ENCODE measurements at regions not wholly inside any gene's neighbourhood (a gene's known extent, or its start where the extent isn't known, plus 50 kb on each side); places are given as distances from the start of the nearest gene placed in this dataset.
A peak's percentile ranks its signal among the peaks of the same experiment; 100 is the strongest.

DNA sequence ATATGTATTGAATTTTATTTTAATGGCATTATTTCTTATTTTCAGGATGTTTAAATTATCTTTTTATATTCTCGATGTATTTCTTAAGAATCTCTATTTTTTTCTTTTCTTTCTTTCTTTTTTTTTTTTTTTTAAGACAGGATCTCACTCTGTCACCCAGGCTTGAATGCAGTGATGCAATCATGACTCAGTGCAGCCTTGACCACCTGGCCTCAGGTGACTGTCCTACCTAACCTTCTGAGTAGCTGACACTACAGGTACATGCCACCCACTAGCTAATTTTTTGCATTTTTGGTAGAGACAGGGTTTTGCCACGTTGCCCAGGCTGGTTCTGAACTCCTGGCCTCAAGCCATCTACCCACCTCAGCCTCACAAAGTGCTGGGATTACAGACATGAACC is 143.8 kb upstream of the LAMA2 start:
- Histone ChIP-seq H3K4me3 (no peak overlapping the region), H4K20me1 (ENCODE audit: insufficient read depth) (no peaks in the 10 kb centered on the region), H3K9me3 (ENCODE audit: low read depth) (no peaks in the 10 kb centered on the region), H3K79me2 (ENCODE audit: insufficient read depth) (no peaks in the 10 kb centered on the region), H3K27me3 (replicated peaks; ENCODE audit: insufficient read depth) (no peaks in the 10 kb centered on the region), H3F3A (ENCODE audit: insufficient read depth) (no peaks in the 10 kb centered on the region), H3K9ac (no peak overlapping the region), H3K27ac (no peak overlapping the region), H2AFZ (no peak overlapping the region), H3K36me3 (ENCODE audit: low read depth) (no peaks in the 10 kb centered on the region), H3K4me1 (ENCODE audit: insufficient read depth) (no peaks in the 10 kb centered on the region), H3K9me2 (ENCODE audit: insufficient read depth) (no peaks in the 10 kb centered on the region), H3K4me2 (ENCODE audit: unreplicated experiment) (no peak overlapping the region)
- TF ChIP-seq EZH2 (IDR thresholded peaks at IDR 0.05; ENCODE audit: insufficient read depth, poor library complexity, severe bottlenecking) (no peak), EZH2phosphoT487 (IDR thresholded peaks at IDR 0.05; ENCODE audit: insufficient read depth, low read depth) (no peak)
- DNase-seq: no peak
- WGBS, 2 experiments (ENCODE audit: low coverage in 1 of 2, low lambda C conversion rate in 2 of 2, missing lambda C conversion rate in 2 of 2): 38 to 58% methylated on average over 2 of the region's 2 CpGs
- in situ Hi-C loops (cut with MboI): loop anchor here (25.0 kb wide), 2 partner anchors 877 to 1002 kb away; no protein-coding TSS in a partner anchor

DNA sequence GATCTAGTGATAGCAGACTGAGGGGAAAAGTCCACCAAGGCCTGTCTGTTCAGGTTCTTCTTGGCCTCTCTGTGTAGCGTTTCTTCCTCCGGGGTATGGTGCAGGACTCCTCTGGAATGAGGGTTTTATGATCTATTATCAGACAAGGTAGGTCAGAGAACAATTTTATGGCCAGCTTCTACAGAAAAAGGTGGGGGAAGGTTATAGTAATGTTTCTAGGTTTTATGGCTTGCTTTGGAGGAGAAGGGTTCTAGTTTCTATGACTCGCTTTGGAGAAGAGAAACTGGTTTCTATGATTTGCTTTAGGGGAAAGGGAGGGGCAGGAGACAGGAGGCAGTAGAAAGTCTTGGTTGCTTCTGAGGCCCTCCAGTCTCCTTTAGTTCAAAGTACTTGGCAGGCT is 144.8 kb upstream of the LAMA2 start:
- 95 to 98% methylated on average over 3 of the region's 3 CpGs for WGBS, 2 experiments (ENCODE audit: low coverage in 1 of 2, low lambda C conversion rate in 2 of 2, missing lambda C conversion rate in 2 of 2)
- TF ChIP-seq EZH2 (IDR thresholded peaks at IDR 0.05; ENCODE audit: insufficient read depth, poor library complexity, severe bottlenecking) (no peak), EZH2phosphoT487 (IDR thresholded peaks at IDR 0.05; ENCODE audit: insufficient read depth, low read depth) (no peak)
- in situ Hi-C loops (cut with MboI): loop anchor here (25.0 kb wide), 2 partner anchors 876 to 1001 kb away; no protein-coding TSS in a partner anchor
- Histone ChIP-seq H3K79me2 (ENCODE audit: insufficient read depth) (no peaks in the 10 kb centered on the region), H3K27ac (no peak overlapping the region), H3K9ac (no peak overlapping the region), H4K20me1 (ENCODE audit: insufficient read depth) (no peaks in the 10 kb centered on the region), H3K4me3 (no peak overlapping the region), H3F3A (ENCODE audit: insufficient read depth) (no peaks in the 10 kb centered on the region), H3K9me2 (ENCODE audit: insufficient read depth) (no peaks in the 10 kb centered on the region), H3K9me3 (ENCODE audit: low read depth) (no peaks in the 10 kb centered on the region), H3K4me2 (ENCODE audit: unreplicated experiment) (no peak overlapping the region), H3K27me3 (replicated peaks; ENCODE audit: insufficient read depth) (no peaks in the 10 kb centered on the region), H3K36me3 (ENCODE audit: low read depth) (no peaks in the 10 kb centered on the region), H2AFZ (no peak overlapping the region), H3K4me1 (ENCODE audit: insufficient read depth) (no peaks in the 10 kb centered on the region)
- DNase-seq: no peak

DNA sequence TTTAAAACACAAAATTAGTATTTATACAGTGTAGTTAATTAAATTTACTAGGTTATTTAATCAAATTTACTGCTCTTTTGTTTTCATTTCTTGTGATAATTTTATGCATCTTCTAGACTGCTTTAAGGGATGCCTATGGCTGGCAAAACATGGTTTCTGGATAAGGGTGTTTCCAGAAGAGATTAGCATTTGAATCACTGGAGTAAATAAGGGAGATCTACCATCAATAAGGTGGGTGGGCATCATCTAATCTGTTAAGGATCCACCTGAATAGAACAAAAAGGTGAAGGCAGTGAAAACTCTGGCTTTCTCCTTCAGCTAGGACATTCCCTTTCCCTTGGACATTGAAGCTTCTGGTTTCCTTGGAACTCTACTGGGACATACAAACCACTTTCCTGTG is 146.2 kb upstream of the LAMA2 start:
- no peaks in the 10 kb centered on the region for H3K36me3 ChIP-seq (ENCODE audit: low read depth)
- no peaks in the 10 kb centered on the region for H3K9me2 ChIP-seq (ENCODE audit: insufficient read depth)
- no peaks in the 10 kb centered on the region for H3K4me1 ChIP-seq (ENCODE audit: insufficient read depth)

DNA sequence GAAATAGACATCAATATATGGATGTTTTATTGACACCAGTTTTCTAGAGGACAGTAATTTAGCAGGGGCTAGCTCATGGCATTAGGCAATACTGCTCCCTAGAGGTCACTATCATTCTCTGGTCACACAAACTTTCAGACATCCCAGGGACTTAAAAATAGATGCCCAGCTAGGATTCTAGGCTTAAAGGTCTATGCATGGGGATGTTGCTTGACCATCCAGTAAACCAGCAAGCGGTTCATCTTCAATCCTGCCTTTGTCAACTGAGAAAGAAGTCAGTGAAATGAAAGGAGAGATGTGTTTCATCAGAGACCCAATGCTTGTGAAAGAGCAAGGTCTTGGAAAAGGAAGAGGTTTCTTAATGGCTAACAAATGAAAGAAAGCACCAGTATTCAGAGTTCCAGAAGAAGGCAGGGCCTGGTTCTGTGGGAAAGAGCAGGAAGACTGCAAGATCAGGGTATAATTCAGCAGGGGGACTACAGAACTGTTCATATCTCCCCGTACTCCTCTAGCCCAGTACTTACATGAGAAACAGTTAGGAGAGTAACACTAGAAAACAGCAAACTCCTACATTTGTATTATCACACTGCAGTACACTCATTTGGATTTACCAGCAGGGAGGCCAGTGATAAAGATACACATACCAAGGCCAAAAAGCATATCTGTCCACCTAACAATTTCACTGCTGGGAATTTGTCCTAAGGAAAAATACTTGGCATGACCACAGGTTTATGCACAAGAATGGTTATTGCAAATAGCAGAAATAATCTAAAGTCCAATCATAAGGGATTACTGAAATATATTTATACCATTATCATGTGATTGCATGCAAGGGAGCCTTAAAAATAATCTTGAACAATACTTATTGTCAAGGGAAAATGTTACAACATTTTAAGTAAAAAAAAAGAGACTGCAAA is 151.4 kb upstream of the LAMA2 start:
- peak; percentile 63 for DNase-seq
- Histone ChIP-seq H3K4me2 (ENCODE audit: unreplicated experiment) (no peak overlapping the region), H3K4me1 (ENCODE audit: insufficient read depth) (no peaks in the 10 kb centered on the region), H3K27me3 (replicated peaks; ENCODE audit: insufficient read depth) (no peaks in the 10 kb centered on the region), H3K9ac (no peak overlapping the region), H3K9me3 (ENCODE audit: low read depth) (no peaks in the 10 kb centered on the region), H2AFZ (peak overlapping the region; percentile 26; the same call in 1 of the 2 replicates), H3K4me3 (no peak overlapping the region), H3K27ac (no peak overlapping the region), H3K79me2 (ENCODE audit: insufficient read depth) (no peaks in the 10 kb centered on the region), H3K36me3 (ENCODE audit: low read depth) (no peaks in the 10 kb centered on the region), H3K9me2 (ENCODE audit: insufficient read depth) (no peaks in the 10 kb centered on the region), H3F3A (ENCODE audit: insufficient read depth) (no peaks in the 10 kb centered on the region), H4K20me1 (ENCODE audit: insufficient read depth) (no peaks in the 10 kb centered on the region)
- WGBS, 2 experiments (ENCODE audit: low coverage in 1 of 2, low lambda C conversion rate in 2 of 2, missing lambda C conversion rate in 2 of 2): 51 to 58% methylated on average over 2 of the region's 2 CpGs
- TF ChIP-seq EZH2 (IDR thresholded peaks at IDR 0.05; ENCODE audit: insufficient read depth, poor library complexity, severe bottlenecking) (no peak), EZH2phosphoT487 (IDR thresholded peaks at IDR 0.05; ENCODE audit: insufficient read depth, low read depth) (no peak)
- in situ Hi-C loops (cut with MboI): loop anchor here (25.0 kb wide), 2 partner anchors 869 to 994 kb away; no protein-coding TSS in a partner anchor

More for the DNA sequence above, 146.2 kb upstream of the LAMA2 start:
- in situ Hi-C loops (cut with MboI): loop anchor here (25.0 kb wide), 2 partner anchors 874 to 999 kb away; no protein-coding TSS in a partner anchor
- Histone ChIP-seq H3F3A (ENCODE audit: insufficient read depth) (no peaks in the 10 kb centered on the region), H3K27me3 (replicated peaks; ENCODE audit: insufficient read depth) (no peaks in the 10 kb centered on the region), H4K20me1 (ENCODE audit: insufficient read depth) (no peaks in the 10 kb centered on the region), H2AFZ (no peak overlapping the region), H3K4me3 (no peak overlapping the region), H3K27ac (no peak overlapping the region), H3K9ac (no peak overlapping the region), H3K9me3 (ENCODE audit: low read depth) (no peaks in the 10 kb centered on the region), H3K79me2 (ENCODE audit: insufficient read depth) (no peaks in the 10 kb centered on the region), H3K4me2 (ENCODE audit: unreplicated experiment) (no peak overlapping the region)
- DNase-seq: no peak
- TF ChIP-seq EZH2 (IDR thresholded peaks at IDR 0.05; ENCODE audit: insufficient read depth, poor library complexity, severe bottlenecking) (no peak), EZH2phosphoT487 (IDR thresholded peaks at IDR 0.05; ENCODE audit: insufficient read depth, low read depth) (no peak)

Data from GM23248 (cell line).